H1 (cell line): ENCODE measurements at regions not wholly inside any gene's neighbourhood (a gene's known extent, or its start where the extent isn't known, plus 50 kb on each side); places are given as distances from the start of the nearest gene placed in this dataset.

Experiments used
- CTCF ChIA-PET: fragments of 300-600 bp; sonication (Branson Sonifier 250); formaldehyde crosslinking; loops from one replicate; lab custom pipeline; 2021; ENCODE audit not compliant: partially characterized antibody; lab: Charles Lee
- POLR2A ChIA-PET: fragments of 300-600 bp; sonication (Branson Sonifier 250); formaldehyde crosslinking; loops from one replicate; lab custom pipeline; 2021; ENCODE audit warnings: inconsistent platforms; ENCODE audit not compliant: partially characterized antibody; lab: Charles Lee
- DNase-seq, 2 experiments: peaks; one replicate each; pipeline versions ENCODE4 v3.0.0 to v3.0.0-alpha.2; 2010 to 2022; ENCODE audit warnings: low spot score in 2 of 2, low read depth in 1 of 2, mixed read lengths in 1 of 2
- FAIRE-seq: peaks from 2 replicates; lab custom pipeline; 2011; peaks lifted over from hg19 to GRCh38; lab: Jason Lieb, UNC
- H2AFZ ChIP-seq: 2 replicates; pipeline ENCODE4 v1.8.1; 2012; ENCODE audit warnings: low read length, inconsistent platforms
- H2AK5ac ChIP-seq: 2 replicates; pipeline ENCODE4 v1.6.1; 2013; ENCODE audit warnings: low read depth, low read length
- H2BK120ac ChIP-seq: replicated peaks from 2 replicates; pipeline ENCODE3; 2013; ENCODE audit warnings: low read depth, low read length, inconsistent platforms
- H2BK12ac ChIP-seq: 2 replicates; pipeline ENCODE4 v1.6.1; 2013; ENCODE audit warnings: low read depth, low read length
- H2BK15ac ChIP-seq: 2 replicates; pipeline ENCODE4 v1.6.1; 2013; ENCODE audit warnings: low read length
- H2BK20ac ChIP-seq: 2 replicates; pipeline ENCODE4 v1.6.1; 2013; ENCODE audit warnings: low read length
- H2BK5ac ChIP-seq: 2 replicates; pipeline ENCODE4 v1.6.1; 2013; ENCODE audit warnings: low read depth, low read length
- H3K14ac ChIP-seq: 2 replicates; pipeline ENCODE4 v1.6.1; 2013; ENCODE audit warnings: inconsistent platforms; ENCODE audit not compliant: insufficient read length
- H3K18ac ChIP-seq: 2 replicates; pipeline ENCODE4 v1.6.1; 2013; ENCODE audit warnings: low read length; ENCODE audit errors: extremely low read depth
- H3K23ac ChIP-seq: 2 replicates; pipeline ENCODE4 v1.6.1; 2013; ENCODE audit warnings: inconsistent platforms; ENCODE audit not compliant: insufficient read length
- H3K23me2 ChIP-seq: 2 replicates; pipeline ENCODE4 v1.6.1; 2013; ENCODE audit warnings: low read depth, low read length
- H3K27ac ChIP-seq: 2 replicates; pipeline ENCODE4 v1.6.1; 2011; ENCODE audit warnings: low read depth, low read length, inconsistent platforms
- H3K27me3 ChIP-seq, 4 experiments: replicated peaks in 1 of 4; 1 replicate in 1 of 4; 2 replicates in 3 of 4; pipeline versions ENCODE4 v1.6.1 to v1.8.1; 2011 to 2013; ENCODE audit warnings: low read length in 3 of 4, mild to moderate bottlenecking in 3 of 4, inconsistent platforms in 2 of 4, mixed read lengths in 2 of 4, moderate library complexity in 1 of 4; ENCODE audit not compliant: control insufficient read depth in 3 of 4, insufficient read depth in 3 of 4; ENCODE audit errors: extremely low read depth in 1 of 4
- H3K36me3 ChIP-seq, 4 experiments: 2 replicates each; pipeline versions ENCODE4 v1.6.1 to v1.8.1; 2011 to 2013; ENCODE audit warnings: mild to moderate bottlenecking in 4 of 4, low read length in 3 of 4, moderate library complexity in 2 of 4, control low read depth in 1 of 4, inconsistent platforms in 1 of 4; ENCODE audit not compliant: insufficient read depth in 4 of 4, control insufficient read depth in 2 of 4
- H3K4ac ChIP-seq: replicated peaks from 2 replicates; pipeline ENCODE3; 2013; ENCODE audit warnings: low read length, low read depth, mixed read lengths, inconsistent platforms; ENCODE audit not compliant: insufficient read length
- H3K4me1 ChIP-seq, 4 experiments: replicated peaks in 1 of 4; 1 replicate in 1 of 4; 2 replicates in 3 of 4; pipeline versions ENCODE4 v1.6.1 to v1.8.1; 2011 to 2013; ENCODE audit warnings: low read length in 3 of 4, inconsistent platforms in 2 of 4, mixed read lengths in 1 of 4; ENCODE audit not compliant: insufficient read depth in 4 of 4, control insufficient read depth in 3 of 4
- H3K4me2 ChIP-seq, 2 experiments: 2 replicates each; pipeline versions ENCODE4 v1.6.1 to v1.8.1; 2011 to 2013; ENCODE audit warnings: low read depth in 2 of 2, low read length in 2 of 2, control low read depth in 1 of 2, inconsistent platforms in 1 of 2, mild to moderate bottlenecking in 1 of 2; ENCODE audit not compliant: insufficient read depth in 1 of 2
- H3K4me3 ChIP-seq, 4 experiments: fragments of 200-600, 300-600 bp in 1 of 4; sonication (generic), shearing (Covaris generic), sonication (Bioruptor Twin) in 1 of 4; 2 replicates each; pipeline versions ENCODE4 v1.5.1 to v1.8.1; 2011 to 2016; ENCODE audit warnings: low read length in 4 of 4, low read depth in 3 of 4, control low read depth in 2 of 4, inconsistent platforms in 2 of 4, mild to moderate bottlenecking in 2 of 4, mixed read lengths in 1 of 4, moderate library complexity in 1 of 4; ENCODE audit not compliant: insufficient read depth in 2 of 4; ENCODE audit errors: extremely low read depth in 1 of 4
- H3K56ac ChIP-seq: replicated peaks from 2 replicates; pipeline ENCODE3; 2013; ENCODE audit warnings: low read depth, mild to moderate bottlenecking, mixed read lengths, low read length, inconsistent platforms; ENCODE audit not compliant: insufficient read length
- H3K79me1 ChIP-seq: 2 replicates; pipeline ENCODE4 v1.6.1; 2013; ENCODE audit warnings: low read depth, low read length, control low read depth
- H3K79me2 ChIP-seq, 2 experiments: 2 replicates each; pipeline versions ENCODE4 v1.6.1 to v1.8.1; 2012 to 2013; ENCODE audit warnings: low read length in 2 of 2, mild to moderate bottlenecking in 2 of 2, inconsistent platforms in 1 of 2; ENCODE audit not compliant: insufficient read depth in 2 of 2, control insufficient read depth in 1 of 2
- H3K9ac ChIP-seq, 4 experiments: replicated peaks in 1 of 4; 1 replicate in 1 of 4; 2 replicates in 3 of 4; pipeline versions ENCODE4 v1.6.1 to v1.8.1; 2011 to 2013; ENCODE audit warnings: low read depth in 3 of 4, low read length in 3 of 4, control low read depth in 2 of 4, mild to moderate bottlenecking in 2 of 4, moderate library complexity in 2 of 4, inconsistent platforms in 1 of 4; ENCODE audit errors: extremely low read depth in 1 of 4
- H3K9me3 ChIP-seq, 2 experiments: 2 replicates each; pipeline versions ENCODE4 v1.6.1 to v1.8.1; 2012 to 2013; ENCODE audit warnings: mild to moderate bottlenecking in 2 of 2, moderate library complexity in 2 of 2, control low read depth in 1 of 2, inconsistent platforms in 1 of 2, low read depth in 1 of 2, low read length in 1 of 2, mixed read lengths in 1 of 2; ENCODE audit not compliant: insufficient read depth in 2 of 2
- H4K20me1 ChIP-seq, 2 experiments: replicated peaks in 1 of 2; 2 replicates each; pipeline versions ENCODE3 to v1.8.1; 2011 to 2013; ENCODE audit warnings: inconsistent platforms in 2 of 2, low read length in 2 of 2, mild to moderate bottlenecking in 1 of 2; ENCODE audit not compliant: insufficient read depth in 2 of 2, control insufficient read depth in 1 of 2
- H4K5ac ChIP-seq: 2 replicates; pipeline ENCODE4 v1.6.1; 2013; ENCODE audit warnings: low read length, low read depth, mixed read lengths, inconsistent platforms; ENCODE audit not compliant: insufficient read length
- H4K8ac ChIP-seq: 2 replicates; pipeline ENCODE4 v1.8.0; 2013; ENCODE audit warnings: mild to moderate bottlenecking, moderate library complexity, low read length, inconsistent platforms; ENCODE audit not compliant: insufficient read depth; ENCODE audit errors: extremely low read depth
- H4K91ac ChIP-seq: replicated peaks from 2 replicates; pipeline ENCODE3; 2013; ENCODE audit warnings: low read length, mixed read lengths, inconsistent platforms; ENCODE audit not compliant: insufficient read length
- BCL11A ChIP-seq, 2 experiments: IDR thresholded peaks; one replicate each; pipeline ENCODE4 v1.6.1; 2011; ENCODE audit warnings: low read depth in 2 of 2, low read length in 2 of 2, mild to moderate bottlenecking in 2 of 2
- CBX5 ChIP-seq: fragments of 300-800, 300-1000 bp; sonication (generic); IDR thresholded peaks from 2 replicates; pipeline ENCODE4 v1.7.1; 2016; ENCODE audit warnings: antibody characterized with exemption, low read length, low read depth
- CTBP2 ChIP-seq: IDR thresholded peaks from 2 replicates; pipeline ENCODE4 v1.7.0; 2011; ENCODE audit warnings: borderline replicate concordance, mild to moderate bottlenecking, moderate library complexity, mixed read lengths, low read length; ENCODE audit not compliant: insufficient read depth, insufficient read length
- HDAC6 ChIP-seq: IDR thresholded peaks from one replicate; pipeline ENCODE4 v1.7.1; 2012; ENCODE audit warnings: low read depth, mild to moderate bottlenecking, inconsistent platforms, low read length, moderate library complexity
- KDM4A ChIP-seq: IDR thresholded peaks from one replicate; pipeline ENCODE4 v1.7.1; 2012; ENCODE audit warnings: low read depth, mild to moderate bottlenecking, moderate library complexity, low read length, inconsistent platforms; ENCODE audit not compliant: severe bottlenecking
- POU5F1 ChIP-seq: IDR thresholded peaks from 2 replicates; pipeline ENCODE4 v1.6.1; 2011; ENCODE audit warnings: low read depth, mild to moderate bottlenecking, low read length, moderate library complexity
- RAD21 ChIP-seq, 2 experiments: IDR thresholded peaks in 1 of 2; conservative IDR thresholded peaks in 1 of 2; 2 replicates each; pipeline ENCODE4 v1.6.1; 2011; ENCODE audit warnings: low read depth in 2 of 2, low read length in 2 of 2, improper control_type of control experiment in 1 of 2, inconsistent platforms in 1 of 2, mild to moderate bottlenecking in 1 of 2, moderate library complexity in 1 of 2
- RNF2 ChIP-seq: fragments of 200-900, 300-1000 bp; sonication (generic); IDR thresholded peaks from 2 replicates; pipeline ENCODE4 v1.7.1; 2016; ENCODE audit warnings: borderline replicate concordance, low read depth, mild to moderate bottlenecking, antibody characterized with exemption, low read length; ENCODE audit not compliant: poor library complexity, severe bottlenecking; ENCODE audit errors: missing control alignments
- RXRA ChIP-seq: IDR thresholded peaks from 2 replicates; pipeline ENCODE4 v1.6.1; 2011; ENCODE audit warnings: low read depth, mild to moderate bottlenecking, low read length, moderate library complexity; ENCODE audit not compliant: insufficient read depth
- SIN3A ChIP-seq, 2 experiments: IDR thresholded peaks in 1 of 2; conservative IDR thresholded peaks in 1 of 2; 2 replicates each; pipeline ENCODE4 v1.6.1; 2011 to 2012; ENCODE audit warnings: low read length in 2 of 2, improper control_type of control experiment in 1 of 2, low read depth in 1 of 2, mild to moderate bottlenecking in 1 of 2
- WGBS, 2 experiments: shearing (Covaris generic) in 1 of 2; methylation state at CpG; one replicate each; pipeline versions ENCODE4 v1.1.6 to v1.1.7; 2013 to 2015; ENCODE audit warnings: low lambda C conversion rate in 2 of 2, mixed read lengths in 2 of 2, inconsistent platforms in 1 of 2, low coverage in 1 of 2, missing lambda C conversion rate in 1 of 2; ENCODE audit not compliant: insufficient replicate concordance in 2 of 2, insufficient coverage in 1 of 2, insufficient read length in 1 of 2; ENCODE audit errors: extremely low coverage in 1 of 2, missing lambda C conversion rate in 1 of 2; 5-methylcytosine and 5-hydroxymethylcytosine counted together
- TF ChIP-seq, protein P1 (sequence below): IDR thresholded peaks from 2 replicates; pipeline ENCODE4 v1.6.1; 2011; ENCODE audit warnings: low read length, improper control_type of control experiment

GRCh38 chr1:58059789-58060188, 486.7 kb downstream of the OMA1 start:
- ChIA-PET CTCF (interaction anchor here (0.9 to 1.3 kb wide), 2 partner anchors 13 to 98 kb away, joined by 3 read pairs; no protein-coding TSS in a partner anchor), POLR2A (no interaction called here)
- H4K91ac ChIP-seq = peak overlapping the region; percentile 12
- no peaks in the 10 kb centered on the region for H3K36me3 ChIP-seq
- H2AFZ ChIP-seq = no peak overlapping the region
- DNase-seq (no peak), FAIRE-seq (no peak)
- no peak overlapping the region for H4K8ac ChIP-seq
- 80% methylated on average over 5 of the region's 6 CpGs; no CpG with 5 or more reads in 1 of the 2 experiments for WGBS, 2 experiments
- H3K79me2 ChIP-seq = no peaks in the 10 kb centered on the region
- no peak overlapping the region for H3K4me2 ChIP-seq
- no peak overlapping the region for H3K23ac ChIP-seq
- H2BK12ac ChIP-seq = 0 out of 2 replicates have a peak overlapping the region, but pooled peaks have one; percentile 5
- H2BK120ac ChIP-seq = no peak overlapping the region
- no peaks in the 10 kb centered on the region for H4K20me1 ChIP-seq
- peaks cover 0 to 6% (median 3%) of the 10 kb centered on the region in 4 experiments; a peak in 3 of 7 replicates for H3K4me1 ChIP-seq
- H3K4ac ChIP-seq = no peak overlapping the region
- no peak overlapping the region for H3K56ac ChIP-seq
- no peak overlapping the region for H3K18ac ChIP-seq
- H3K9ac ChIP-seq = no peak overlapping the region
- no peak overlapping the region for H2BK20ac ChIP-seq
- H3K4me3 ChIP-seq = no peak overlapping the region
- H2BK5ac ChIP-seq = no peak overlapping the region
- no peaks in the 10 kb centered on the region for H3K27me3 ChIP-seq
- H3K9me3 ChIP-seq = no peaks in the 10 kb centered on the region
- H3K23me2 ChIP-seq = no peaks in the 10 kb centered on the region
- no peak overlapping the region for H3K27ac ChIP-seq
- no peak overlapping the region for H2BK15ac ChIP-seq
- no peak overlapping the region for H2AK5ac ChIP-seq
- H4K5ac ChIP-seq = no peak overlapping the region
- H3K79me1 ChIP-seq = 0 out of 2 replicates have a peak, but pooled peaks cover 2% of the 10 kb centered on the region
- no peak overlapping the region for H3K14ac ChIP-seq
- TF ChIP-seq SIN3A (conservative IDR thresholded peaks at IDR 0.05 in 1 of 2, IDR thresholded peaks at IDR 0.05 in 1 of 2; ENCODE audit: low read depth in 1 of 2, low read length in 2 of 2) (no peak), RNF2 (no peak), BCL11A (IDR thresholded peaks at IDR 0.05; ENCODE audit: low read depth in 2 of 2, low read length in 2 of 2) (no peak), RAD21 (IDR thresholded peaks at IDR 0.05 in 1 of 2, conservative IDR thresholded peaks at IDR 0.05 in 1 of 2; ENCODE audit: low read depth in 2 of 2, low read length in 2 of 2) (no peak), CBX5 (no peak), HDAC6 (no peak), RXRA (no peak), POU5F1 (no peak), KDM4A (no peak), CTBP2 (no peak)
- TF ChIP-seq, protein P1, sequence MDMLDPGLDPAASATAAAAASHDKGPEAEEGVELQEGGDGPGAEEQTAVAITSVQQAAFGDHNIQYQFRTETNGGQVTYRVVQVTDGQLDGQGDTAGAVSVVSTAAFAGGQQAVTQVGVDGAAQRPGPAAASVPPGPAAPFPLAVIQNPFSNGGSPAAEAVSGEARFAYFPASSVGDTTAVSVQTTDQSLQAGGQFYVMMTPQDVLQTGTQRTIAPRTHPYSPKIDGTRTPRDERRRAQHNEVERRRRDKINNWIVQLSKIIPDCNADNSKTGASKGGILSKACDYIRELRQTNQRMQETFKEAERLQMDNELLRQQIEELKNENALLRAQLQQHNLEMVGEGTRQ = no peak
